ENCODE measurements at regions not wholly inside any gene's neighbourhood (a gene's known extent, or its start where the extent isn't known, plus 50 kb on each side); places are given as distances from the start of the nearest gene placed in this dataset.
"Not testable (repeated sequence)": the region's sequence is repeated elsewhere in the genome, so short reads cannot be mapped to it uniquely, and the experiment has no call there.

DNA sequence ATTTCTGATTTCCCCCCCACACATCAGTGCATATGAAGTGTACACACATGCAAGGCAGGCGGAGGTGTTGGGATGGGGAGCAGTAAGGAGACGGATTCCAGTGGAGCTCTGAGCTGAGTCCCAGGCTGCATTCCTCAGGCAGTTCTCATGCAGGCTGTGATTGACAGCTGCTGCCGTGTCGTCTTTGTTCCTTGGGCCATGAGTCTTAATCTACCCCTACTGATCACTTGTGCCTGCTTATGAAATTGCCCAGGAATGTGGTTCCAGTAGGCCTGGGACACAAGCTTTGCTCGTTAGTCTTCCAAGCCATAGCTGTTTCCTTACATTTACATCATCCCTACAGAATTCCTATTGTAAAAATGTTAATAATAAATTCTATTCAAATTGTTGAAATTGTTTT, 1241.9 kb downstream of the UQCRFS1 start:
- TF ChIP-seq, protein P1, sequence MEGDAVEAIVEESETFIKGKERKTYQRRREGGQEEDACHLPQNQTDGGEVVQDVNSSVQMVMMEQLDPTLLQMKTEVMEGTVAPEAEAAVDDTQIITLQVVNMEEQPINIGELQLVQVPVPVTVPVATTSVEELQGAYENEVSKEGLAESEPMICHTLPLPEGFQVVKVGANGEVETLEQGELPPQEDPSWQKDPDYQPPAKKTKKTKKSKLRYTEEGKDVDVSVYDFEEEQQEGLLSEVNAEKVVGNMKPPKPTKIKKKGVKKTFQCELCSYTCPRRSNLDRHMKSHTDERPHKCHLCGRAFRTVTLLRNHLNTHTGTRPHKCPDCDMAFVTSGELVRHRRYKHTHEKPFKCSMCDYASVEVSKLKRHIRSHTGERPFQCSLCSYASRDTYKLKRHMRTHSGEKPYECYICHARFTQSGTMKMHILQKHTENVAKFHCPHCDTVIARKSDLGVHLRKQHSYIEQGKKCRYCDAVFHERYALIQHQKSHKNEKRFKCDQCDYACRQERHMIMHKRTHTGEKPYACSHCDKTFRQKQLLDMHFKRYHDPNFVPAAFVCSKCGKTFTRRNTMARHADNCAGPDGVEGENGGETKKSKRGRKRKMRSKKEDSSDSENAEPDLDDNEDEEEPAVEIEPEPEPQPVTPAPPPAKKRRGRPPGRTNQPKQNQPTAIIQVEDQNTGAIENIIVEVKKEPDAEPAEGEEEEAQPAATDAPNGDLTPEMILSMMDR (IDR thresholded peaks at IDR 0.05; ENCODE audit: insufficient read depth, low read depth, low read length, missing control alignments), result no peak
- DNase-seq (ENCODE audit: low read depth), result peak; percentile 51
- no peak overlapping the region for H3K4me3 ChIP-seq (ENCODE audit: low read length)

DNA sequence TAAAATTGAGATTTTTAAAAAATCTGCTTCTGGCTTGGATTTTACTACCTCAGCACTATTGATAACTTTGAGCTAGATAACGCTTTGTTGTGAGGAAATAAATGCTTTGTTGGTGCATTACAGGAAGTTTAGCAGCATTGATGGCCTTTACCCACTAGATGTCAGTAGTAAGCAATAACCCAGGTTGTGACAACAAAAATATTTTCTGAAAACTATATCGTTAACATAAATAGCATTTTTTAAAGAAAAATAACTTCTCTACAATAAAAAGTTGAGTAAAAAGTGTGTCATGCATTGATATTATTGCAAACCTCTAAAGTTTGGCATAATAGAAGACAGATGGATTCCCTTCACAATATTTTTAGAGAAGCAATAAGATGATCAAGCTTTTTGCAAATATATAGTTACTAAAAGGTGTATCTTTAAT, 1246.5 kb downstream of the UQCRFS1 start:
- H3K4me3 ChIP-seq (ENCODE audit: low read length), result no peak overlapping the region
- TF ChIP-seq, protein P1 (IDR thresholded peaks at IDR 0.05; ENCODE audit: insufficient read depth, low read depth, low read length, missing control alignments), result peak; percentile 59
- DNase-seq (ENCODE audit: low read depth), result peak; percentile 27

GRCh38 chr19:27964185-27964584, 1248.8 kb downstream of the UQCRFS1 start:
- TF ChIP-seq, protein P1 (IDR thresholded peaks at IDR 0.05; ENCODE audit: insufficient read depth, low read depth, low read length, missing control alignments), result no peak
- DNase-seq (ENCODE audit: low read depth), result no peak

DNA sequence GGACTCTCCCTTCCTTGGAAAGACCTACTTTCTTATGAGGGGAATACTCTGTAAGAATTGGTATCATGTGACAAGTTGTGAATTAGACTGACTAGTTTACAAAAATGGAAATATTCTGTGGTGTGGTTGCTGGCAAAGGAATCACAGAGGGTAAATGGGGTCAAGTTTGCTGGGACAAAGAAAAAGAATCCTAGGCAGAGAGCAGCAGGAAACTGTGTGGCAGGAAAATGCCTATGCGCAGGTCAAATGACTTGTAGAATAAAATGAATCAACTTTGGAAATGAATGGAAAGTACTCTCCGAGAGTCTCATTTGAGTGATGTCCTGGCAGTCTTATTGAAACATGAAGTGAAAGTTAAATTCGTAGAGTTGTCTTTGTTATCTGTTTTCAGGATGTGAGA, 1250.7 kb downstream of the UQCRFS1 start:
- DNase-seq (ENCODE audit: low read depth), result no peak
- H3K4me3 ChIP-seq (ENCODE audit: low read length), result no peak overlapping the region
- TF ChIP-seq, protein P1 (IDR thresholded peaks at IDR 0.05; ENCODE audit: insufficient read depth, low read depth, low read length, missing control alignments), result no peak

More at GRCh38 chr19:27964185-27964584, 1248.8 kb downstream of the UQCRFS1 start:
- no peak overlapping the region for H3K4me3 ChIP-seq (ENCODE audit: low read length)

DNA sequence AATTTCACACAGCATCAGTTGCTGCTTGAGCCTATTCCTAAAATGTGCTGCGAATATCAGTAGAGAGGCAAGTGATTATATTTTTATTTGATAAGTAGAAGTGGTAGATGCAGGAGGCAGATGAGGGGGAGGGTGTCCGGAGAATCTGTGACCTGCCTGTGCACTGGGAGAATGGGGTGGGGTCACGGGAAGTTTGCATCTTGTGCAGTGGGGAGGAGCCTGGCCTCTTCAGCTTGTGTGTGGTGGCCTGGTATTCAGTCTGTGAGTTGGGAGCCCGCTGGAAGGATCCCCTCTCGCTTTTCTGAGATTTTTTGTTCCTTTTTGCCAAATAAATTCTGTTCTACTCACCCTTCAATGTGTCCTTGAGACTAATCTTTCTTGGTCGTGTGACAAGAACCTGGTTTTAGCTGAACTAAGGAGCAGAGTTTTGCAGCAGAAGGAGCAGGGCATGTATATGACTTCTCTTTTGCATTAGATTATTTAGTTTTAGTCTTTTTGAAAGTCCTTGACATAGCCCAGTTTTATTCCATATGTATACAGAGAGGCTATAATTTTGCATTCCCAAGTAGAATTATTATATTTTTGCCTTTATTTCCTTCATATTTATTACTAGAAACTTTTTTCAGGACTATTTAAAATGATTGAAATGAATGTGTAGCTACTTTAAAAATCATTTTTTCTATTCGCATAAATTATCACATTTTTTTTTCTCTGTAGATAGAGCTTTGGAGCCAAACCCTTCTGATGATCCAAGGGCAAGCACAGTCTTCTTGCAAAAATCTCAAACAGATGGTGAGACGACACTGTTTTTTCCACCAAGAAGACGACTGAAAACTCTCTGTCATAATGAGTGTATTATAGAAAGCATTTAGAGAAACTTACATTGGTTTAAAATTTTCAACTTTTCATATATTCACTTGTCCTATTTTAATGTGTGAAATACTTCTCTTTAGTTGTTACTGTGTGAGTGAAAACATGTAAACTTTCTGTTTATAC, 1257.2 kb downstream of the UQCRFS1 start:
- H3K4me3 ChIP-seq (ENCODE audit: low read length), result no peak overlapping the region
- TF ChIP-seq, protein P1 (IDR thresholded peaks at IDR 0.05; ENCODE audit: insufficient read depth, low read depth, low read length, missing control alignments), result no peak
- no peak for DNase-seq (ENCODE audit: low read depth)

DNA sequence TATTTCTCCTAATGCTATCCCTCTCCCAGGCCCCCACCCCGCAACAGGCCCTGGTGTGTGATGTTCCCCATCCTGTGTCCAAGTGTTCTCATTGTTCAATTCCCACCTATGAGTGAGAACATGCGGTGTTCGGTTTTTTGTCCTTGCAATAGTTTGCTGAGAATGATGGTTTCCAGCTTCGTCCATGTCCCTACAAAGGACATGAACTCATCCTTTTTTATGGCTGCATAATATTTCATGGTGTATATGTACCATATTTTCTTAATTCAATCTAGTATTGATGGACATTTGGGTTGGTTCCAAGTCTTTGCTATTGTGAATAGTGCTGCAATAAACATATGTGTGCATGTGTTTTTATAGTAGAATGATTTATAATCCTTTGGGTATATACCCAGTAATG, 1270.3 kb downstream of the UQCRFS1 start:
- not testable (repeated sequence) for H3K4me3 ChIP-seq (ENCODE audit: low read length); DNase-seq (ENCODE audit: low read depth)

- H3K4me3 ChIP-seq (ENCODE audit: low read length), result no peak overlapping the region
- TF ChIP-seq, protein P1 (IDR thresholded peaks at IDR 0.05; ENCODE audit: insufficient read depth, low read depth, low read length, missing control alignments), result no peak
- DNase-seq (ENCODE audit: low read depth), result no peak
Observed at GRCh38 chr19:27936139-27936538, 1276.8 kb downstream of the UQCRFS1 start.

Data from epithelial cell of esophagus (primary cell).